GM23338 (cell line): ENCODE measurements at regions not wholly inside any gene's neighbourhood (a gene's known extent, or its start where the extent isn't known, plus 50 kb on each side); places are given as distances from the start of the nearest gene placed in this dataset. TPM values are rescaled to one million over a fixed set of nuclear protein-coding genes. Genes with fewer than 3 reads are reported as not detected.

Experiments
- ATAC-seq: fragments of 200-7000 bp; cut with Tn5 transposase; 3 replicates; pipeline ENCODE4 v1.9.1; 2020
- DNase-seq: peaks from one replicate; pipeline ENCODE4 v3.0.0-alpha.2; 2015; ENCODE audit warnings: low spot score
- H2AFZ ChIP-seq: fragments of 200-600 bp; sonication (generic); 2 replicates; pipeline ENCODE4 v1.8.0; 2016; ENCODE audit warnings: antibody characterized with exemption, mild to moderate bottlenecking, moderate library complexity
- H3F3A ChIP-seq: fragments of 200-600 bp; sonication (generic); replicated peaks from 2 replicates; pipeline ENCODE4 v1.8.0; 2017; ENCODE audit warnings: antibody characterized with exemption, mixed run types, low read depth
- H3K27ac ChIP-seq: fragments of 200-600 bp; sonication (generic); 2 replicates; pipeline ENCODE4 v1.6.1; 2016; ENCODE audit warnings: low read depth
- H3K27me3 ChIP-seq: fragments of 200-600 bp; sonication (generic); 2 replicates; pipeline ENCODE4 v1.8.0; 2016; ENCODE audit warnings: mild to moderate bottlenecking, mixed run types, moderate library complexity; ENCODE audit not compliant: insufficient read depth
- H3K36me3 ChIP-seq: fragments of 200-600 bp; sonication (generic); 2 replicates; pipeline ENCODE4 v1.8.0; 2016; ENCODE audit warnings: mild to moderate bottlenecking; ENCODE audit not compliant: insufficient read depth
- H3K4me1 ChIP-seq: fragments of 200-600 bp; sonication (generic); 2 replicates; pipeline ENCODE4 v1.8.0; 2016; ENCODE audit warnings: mild to moderate bottlenecking, moderate library complexity; ENCODE audit not compliant: insufficient read depth
- H3K4me2 ChIP-seq: fragments of 200-600 bp; sonication (generic); 2 replicates; pipeline ENCODE4 v1.7.1; 2017; ENCODE audit warnings: mixed run types
- H3K4me3 ChIP-seq: fragments of 200-600 bp; sonication (generic); 2 replicates; pipeline ENCODE4 v1.6.1; 2016; ENCODE audit warnings: mixed run types
- H3K79me2 ChIP-seq: fragments of 200-600 bp; sonication (generic); replicated peaks from 2 replicates; pipeline ENCODE4 v1.8.0; 2017; ENCODE audit warnings: mild to moderate bottlenecking; ENCODE audit not compliant: insufficient read depth
- H3K9me2 ChIP-seq: fragments of 200-600 bp; sonication (generic); 2 replicates; pipeline ENCODE4 v1.8.0; 2017; ENCODE audit not compliant: insufficient read depth
- H4K20me1 ChIP-seq: fragments of 200-600 bp; sonication (generic); replicated peaks from 2 replicates; pipeline ENCODE4 v1.8.0; 2017; ENCODE audit warnings: mild to moderate bottlenecking; ENCODE audit not compliant: insufficient read depth
- H3K27ac Mint-ChIP-seq: 2 replicates; pipeline ENCODE4 v1.8.0; 2020; ENCODE audit warnings: inconsistent platforms, mild to moderate bottlenecking, moderate library complexity, mixed read lengths
- H3K27me3 Mint-ChIP-seq: 3 replicates; pipeline ENCODE4 v1.8.0; 2022; ENCODE audit warnings: low read depth, mild to moderate bottlenecking, moderate library complexity, mixed read lengths, inconsistent platforms; ENCODE audit not compliant: insufficient read depth, poor library complexity
- H3K36me3 Mint-ChIP-seq: 3 replicates; pipeline ENCODE4 v1.8.0; 2021; ENCODE audit warnings: low read depth, mild to moderate bottlenecking, inconsistent platforms, moderate library complexity, mixed read lengths
- H3K4me1 Mint-ChIP-seq: 3 replicates; pipeline ENCODE4 v1.8.0; 2020; ENCODE audit warnings: mild to moderate bottlenecking, inconsistent platforms, mixed read lengths
- H3K4me3 Mint-ChIP-seq: 3 replicates; pipeline ENCODE4 v1.8.0; 2021; ENCODE audit warnings: moderate library complexity, mild to moderate bottlenecking, inconsistent platforms, mixed read lengths
- H3K9me3 Mint-ChIP-seq: 3 replicates; pipeline ENCODE4 v1.8.0; 2020; ENCODE audit warnings: moderate library complexity, mild to moderate bottlenecking, inconsistent platforms, mixed read lengths
- EZH2 ChIP-seq: fragments of 200-600 bp; sonication (generic); IDR thresholded peaks from one replicate; pipeline ENCODE4 v1.8.0; 2017; ENCODE audit warnings: antibody characterized with exemption, mild to moderate bottlenecking, low read depth; ENCODE audit not compliant: unreplicated experiment
- JUNB ChIP-seq: IDR thresholded peaks from one replicate; pipeline ENCODE4 v1.6.1; 2016; ENCODE audit warnings: antibody characterized with exemption; ENCODE audit not compliant: unreplicated experiment
- POLR2AphosphoS5 ChIP-seq: IDR thresholded peaks from 2 replicates; pipeline ENCODE4 v1.6.1; 2016; ENCODE audit warnings: antibody characterized with exemption, low read depth
- ZNF331 ChIP-seq: fragments of 250-450 bp; sonication (Bioruptor Pico); IDR thresholded peaks from 2 replicates; pipeline ENCODE4 v1.5.0; 2020; ENCODE audit warnings: low read depth, mild to moderate bottlenecking, moderate library complexity
- small RNA-seq: library from RNA; depleted of rRNA; stranded (forward); fragments of <200 nt; gene quantifications from one replicate; pipeline ENCODE3, GENCODE V24; 2014; ENCODE audit warnings: low replicate concordance
- TF ChIP-seq, protein P1 (sequence below): IDR thresholded peaks from 2 replicates; pipeline ENCODE4 v1.6.1; 2016; ENCODE audit warnings: antibody characterized with exemption
- TF ChIP-seq, protein P2 (sequence below), 2 experiments: fragments of 200-600 bp in 1 of 2; sonication (generic) in 1 of 2; conservative IDR thresholded peaks; 2 replicates each; pipeline versions ENCODE4 v1.5.1 to v1.6.1; 2016 to 2017; ENCODE audit warnings: antibody characterized with exemption in 2 of 2, low read depth in 2 of 2, mild to moderate bottlenecking in 2 of 2, moderate library complexity in 1 of 2

DNA sequence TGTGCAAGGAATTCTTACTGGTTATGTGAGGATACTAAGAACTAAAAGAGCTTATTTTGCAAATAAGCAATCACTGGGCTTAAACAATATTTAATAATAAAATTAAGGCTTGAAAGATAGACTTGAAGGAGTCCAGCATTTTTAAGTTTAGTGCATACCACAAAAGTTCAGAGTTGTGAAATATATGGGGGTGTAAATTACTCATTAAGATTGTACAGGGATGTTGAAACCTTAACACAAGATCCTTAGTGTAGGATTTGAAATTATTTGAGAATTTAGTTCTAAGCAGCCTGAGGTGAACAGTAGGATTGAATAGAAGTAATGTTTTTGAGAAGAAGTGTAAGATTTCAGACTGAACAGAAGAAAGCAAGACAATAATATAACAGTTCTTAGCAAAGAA is 195.8 kb upstream of the RBMY1B start:
- Histone ChIP-seq H3F3A (no peaks in the 10 kb centered on the region), H3K4me3 (no peak overlapping the region), H2AFZ (no peak overlapping the region), H3K4me1 (no peaks in the 10 kb centered on the region), H3K4me2 (no peak overlapping the region), H3K79me2 (no peaks in the 10 kb centered on the region), H3K36me3 (no peaks in the 10 kb centered on the region), H3K9me2 (no peaks in the 10 kb centered on the region), H4K20me1 (no peaks in the 10 kb centered on the region), H3K27me3 (no peaks in the 10 kb centered on the region), H3K27ac (no peak overlapping the region)
- H3K4me1 Mint-ChIP-seq, result no peaks in the 10 kb centered on the region
- TF ChIP-seq, protein P1, sequence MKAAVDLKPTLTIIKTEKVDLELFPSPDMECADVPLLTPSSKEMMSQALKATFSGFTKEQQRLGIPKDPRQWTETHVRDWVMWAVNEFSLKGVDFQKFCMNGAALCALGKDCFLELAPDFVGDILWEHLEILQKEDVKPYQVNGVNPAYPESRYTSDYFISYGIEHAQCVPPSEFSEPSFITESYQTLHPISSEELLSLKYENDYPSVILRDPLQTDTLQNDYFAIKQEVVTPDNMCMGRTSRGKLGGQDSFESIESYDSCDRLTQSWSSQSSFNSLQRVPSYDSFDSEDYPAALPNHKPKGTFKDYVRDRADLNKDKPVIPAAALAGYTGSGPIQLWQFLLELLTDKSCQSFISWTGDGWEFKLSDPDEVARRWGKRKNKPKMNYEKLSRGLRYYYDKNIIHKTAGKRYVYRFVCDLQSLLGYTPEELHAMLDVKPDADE, result no peak
- TF ChIP-seq, protein P2, sequence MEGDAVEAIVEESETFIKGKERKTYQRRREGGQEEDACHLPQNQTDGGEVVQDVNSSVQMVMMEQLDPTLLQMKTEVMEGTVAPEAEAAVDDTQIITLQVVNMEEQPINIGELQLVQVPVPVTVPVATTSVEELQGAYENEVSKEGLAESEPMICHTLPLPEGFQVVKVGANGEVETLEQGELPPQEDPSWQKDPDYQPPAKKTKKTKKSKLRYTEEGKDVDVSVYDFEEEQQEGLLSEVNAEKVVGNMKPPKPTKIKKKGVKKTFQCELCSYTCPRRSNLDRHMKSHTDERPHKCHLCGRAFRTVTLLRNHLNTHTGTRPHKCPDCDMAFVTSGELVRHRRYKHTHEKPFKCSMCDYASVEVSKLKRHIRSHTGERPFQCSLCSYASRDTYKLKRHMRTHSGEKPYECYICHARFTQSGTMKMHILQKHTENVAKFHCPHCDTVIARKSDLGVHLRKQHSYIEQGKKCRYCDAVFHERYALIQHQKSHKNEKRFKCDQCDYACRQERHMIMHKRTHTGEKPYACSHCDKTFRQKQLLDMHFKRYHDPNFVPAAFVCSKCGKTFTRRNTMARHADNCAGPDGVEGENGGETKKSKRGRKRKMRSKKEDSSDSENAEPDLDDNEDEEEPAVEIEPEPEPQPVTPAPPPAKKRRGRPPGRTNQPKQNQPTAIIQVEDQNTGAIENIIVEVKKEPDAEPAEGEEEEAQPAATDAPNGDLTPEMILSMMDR (conservative IDR thresholded peaks at IDR 0.05; ENCODE audit: low read depth in 2 of 2), result no peak
- TF ChIP-seq JUNB, result no peak
- TF ChIP-seq EZH2, result no peak
- no peak for TF ChIP-seq POLR2AphosphoS5
- TF ChIP-seq ZNF331 (CRISPR knock-in tag), result no peak
- no peak for DNase-seq
- no peaks in the 10 kb centered on the region for H3K27me3 Mint-ChIP-seq
- H3K4me3 Mint-ChIP-seq, result no peak overlapping the region
- H3K27ac Mint-ChIP-seq, result no peak overlapping the region
- peaks cover 3% of the 10 kb centered on the region; the same call in 1 of the 3 replicates for H3K36me3 Mint-ChIP-seq
- ATAC-seq, result no peak
- H3K9me3 Mint-ChIP-seq, result peaks cover 58% of the 10 kb centered on the region

Small RNAs in the stretch of these regions (small RNA-seq; reads per million reads assigned to genes)
- not detected for gene TMEM167AP1
